NB4 (cell line): ENCODE measurements at regions not wholly inside any gene's neighbourhood (a gene's known extent, or its start where the extent isn't known, plus 50 kb on each side); places are given as distances from the start of the nearest gene placed in this dataset.

Source experiments
- MYC ChIP-seq: IDR thresholded peaks from 2 replicates; pipeline ENCODE4 v1.6.1; 2011; ENCODE audit warnings: low read depth, low read length
- TF ChIP-seq, protein P1 (sequence below): IDR thresholded peaks from one replicate; pipeline ENCODE4 v1.5.1; 2012; ENCODE audit warnings: low read depth, low read length

DNA sequence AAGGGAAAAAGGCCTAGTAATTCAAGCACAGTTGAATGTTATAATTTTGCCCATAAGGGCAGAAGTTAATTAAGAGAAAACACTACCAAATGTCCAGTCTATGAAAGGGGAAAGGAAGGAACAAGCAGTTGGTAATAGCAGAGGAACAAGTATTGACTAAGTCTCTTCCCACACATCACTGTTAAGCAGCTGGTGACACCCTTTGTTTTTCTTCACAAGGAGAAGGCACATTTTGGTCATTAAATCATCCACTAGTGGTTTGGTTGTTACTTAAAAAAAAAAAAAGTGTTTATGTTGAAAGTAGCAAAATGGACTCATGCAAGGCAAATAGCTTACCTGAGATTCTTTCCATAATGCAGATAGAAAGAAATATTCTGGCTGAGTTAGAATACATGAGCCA is 321.4 kb upstream of the NECTIN3 start:
- TF ChIP-seq, protein P1, sequence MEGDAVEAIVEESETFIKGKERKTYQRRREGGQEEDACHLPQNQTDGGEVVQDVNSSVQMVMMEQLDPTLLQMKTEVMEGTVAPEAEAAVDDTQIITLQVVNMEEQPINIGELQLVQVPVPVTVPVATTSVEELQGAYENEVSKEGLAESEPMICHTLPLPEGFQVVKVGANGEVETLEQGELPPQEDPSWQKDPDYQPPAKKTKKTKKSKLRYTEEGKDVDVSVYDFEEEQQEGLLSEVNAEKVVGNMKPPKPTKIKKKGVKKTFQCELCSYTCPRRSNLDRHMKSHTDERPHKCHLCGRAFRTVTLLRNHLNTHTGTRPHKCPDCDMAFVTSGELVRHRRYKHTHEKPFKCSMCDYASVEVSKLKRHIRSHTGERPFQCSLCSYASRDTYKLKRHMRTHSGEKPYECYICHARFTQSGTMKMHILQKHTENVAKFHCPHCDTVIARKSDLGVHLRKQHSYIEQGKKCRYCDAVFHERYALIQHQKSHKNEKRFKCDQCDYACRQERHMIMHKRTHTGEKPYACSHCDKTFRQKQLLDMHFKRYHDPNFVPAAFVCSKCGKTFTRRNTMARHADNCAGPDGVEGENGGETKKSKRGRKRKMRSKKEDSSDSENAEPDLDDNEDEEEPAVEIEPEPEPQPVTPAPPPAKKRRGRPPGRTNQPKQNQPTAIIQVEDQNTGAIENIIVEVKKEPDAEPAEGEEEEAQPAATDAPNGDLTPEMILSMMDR = no peak
- no peak for TF ChIP-seq MYC
